Ecto neural progenitor cell (in vitro differentiated cells): ENCODE measurements at regions not wholly inside any gene's neighbourhood (a gene's known extent, or its start where the extent isn't known, plus 50 kb on each side); places are given as distances from the start of the nearest gene placed in this dataset.

Source experiments
- DNase-seq: peaks from one replicate; pipeline ENCODE4 v3.0.0-alpha.2; 2018; ENCODE audit warnings: low spot score

DNA sequence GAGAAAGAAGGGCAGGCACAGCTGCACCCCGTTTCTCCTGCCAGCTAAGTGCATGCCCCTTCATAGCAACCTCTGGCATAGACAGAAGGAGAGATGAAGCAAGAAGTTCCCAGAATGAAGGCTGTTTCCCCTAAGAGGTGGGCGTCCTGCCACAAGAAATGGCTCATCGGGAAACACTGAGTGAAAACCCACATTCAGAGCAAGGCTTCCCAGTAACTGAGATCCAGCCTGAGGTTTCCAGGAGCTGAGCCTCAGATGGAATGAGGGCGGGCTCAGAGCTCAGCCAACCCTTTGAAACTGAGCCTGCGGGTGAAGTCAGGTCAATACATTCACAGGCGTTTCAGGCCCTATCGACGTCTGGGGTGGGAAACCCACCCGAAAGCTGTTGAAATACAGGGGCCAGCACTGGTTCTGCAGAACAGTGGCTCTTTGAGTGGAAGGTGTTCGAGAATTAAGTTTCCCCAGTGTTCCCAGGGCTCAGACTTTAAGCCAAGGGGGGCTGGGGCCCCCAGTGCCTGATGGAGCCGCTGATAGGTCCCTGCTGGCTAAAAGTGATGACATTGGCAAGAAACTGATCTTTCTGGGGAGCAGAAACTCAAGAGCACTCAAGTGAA is 510.2 kb downstream of the RPS24 start:
- peak; percentile 75 for DNase-seq

DNA sequence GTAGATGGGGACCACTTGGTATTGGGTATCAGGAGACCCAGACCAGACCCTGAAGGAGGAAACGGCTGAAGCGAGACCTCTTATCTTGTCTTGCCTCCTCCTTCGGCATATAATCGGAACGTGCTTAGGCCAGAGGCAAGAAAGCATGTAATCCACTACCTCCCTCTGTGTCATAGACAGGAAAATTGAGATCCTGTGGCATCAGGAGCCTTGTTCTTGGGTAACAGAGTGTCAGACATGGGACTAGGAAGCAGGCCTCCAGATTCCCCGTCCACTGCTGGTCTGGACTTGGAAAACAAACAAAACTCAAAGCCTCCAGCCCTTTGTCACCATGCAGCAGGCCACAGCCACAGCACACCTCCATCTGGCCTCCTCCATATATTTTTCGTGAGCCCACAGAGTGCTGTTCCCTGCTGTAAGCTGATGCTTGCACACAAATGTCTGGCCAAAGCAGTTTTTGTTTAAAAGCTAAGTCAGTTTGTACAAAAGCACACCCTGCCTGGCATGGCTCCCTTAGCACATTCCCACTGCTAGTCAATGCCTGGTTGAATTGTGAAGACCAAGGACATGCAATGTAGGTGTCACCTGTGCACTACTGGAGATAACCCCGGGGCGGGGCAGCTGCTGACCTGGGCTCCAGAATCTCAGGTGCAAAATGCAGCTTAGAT is 510.9 kb downstream of the RPS24 start:
- DNase-seq, result no peak

DNA sequence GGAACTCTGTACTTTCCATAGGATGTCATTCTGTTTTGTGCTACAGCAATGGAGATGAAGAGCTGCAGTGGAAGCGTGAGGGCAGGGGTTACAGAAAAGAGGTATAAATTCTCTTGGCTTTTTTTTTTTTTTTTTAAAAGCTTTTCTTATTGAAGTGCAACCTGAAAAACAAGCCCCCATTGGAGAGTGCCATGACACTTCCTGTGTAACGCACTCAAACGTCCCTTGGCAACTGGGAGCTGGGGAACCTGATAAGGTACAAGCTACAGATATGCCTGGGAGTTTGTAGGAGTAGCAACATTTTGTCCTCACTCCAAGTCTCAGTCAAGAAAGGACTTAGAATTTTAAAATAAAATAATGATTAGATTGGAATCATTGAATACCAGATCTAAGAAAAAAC is 512.1 kb downstream of the RPS24 start:
- no peak for DNase-seq

DNA sequence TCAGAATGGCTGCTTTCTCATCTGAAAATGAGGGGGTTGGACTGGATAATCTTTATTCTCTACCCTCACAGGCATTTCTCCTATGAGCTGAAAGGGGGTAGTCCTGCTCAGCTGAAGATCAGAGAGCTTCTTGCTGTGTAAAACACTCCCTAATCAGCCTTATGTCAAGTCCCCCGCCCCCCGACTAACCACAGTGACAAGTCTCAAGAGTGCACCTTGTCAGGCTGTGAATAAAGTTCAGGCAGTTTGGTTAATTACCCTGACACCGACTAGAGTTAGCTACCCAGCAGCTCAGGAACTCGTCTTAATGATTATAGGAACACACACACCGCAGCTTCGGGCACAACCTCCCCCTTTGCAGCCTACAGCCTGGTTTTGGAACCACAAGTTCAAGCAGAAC is 513.7 kb downstream of the RPS24 start:
- no peak for DNase-seq

DNA sequence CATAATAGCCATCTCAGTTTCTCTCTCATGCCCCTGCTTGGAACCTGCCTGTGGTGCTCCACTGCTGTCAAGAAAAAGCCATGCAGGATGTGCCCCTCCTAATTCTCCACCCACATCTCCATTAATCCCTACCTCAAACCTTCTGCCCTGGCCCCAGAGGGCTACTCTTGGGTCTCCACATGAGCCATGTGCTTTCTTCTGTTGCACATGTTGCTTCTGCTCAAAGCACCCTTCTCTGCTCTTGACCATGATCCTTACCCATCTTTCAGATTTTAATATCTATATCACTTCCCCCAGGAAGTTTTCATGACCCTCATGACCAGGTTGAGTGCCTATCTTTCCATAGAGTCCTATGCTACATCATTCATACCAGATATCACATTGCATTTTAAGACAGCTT is 514.2 kb downstream of the RPS24 start:
- no peak for DNase-seq

DNA sequence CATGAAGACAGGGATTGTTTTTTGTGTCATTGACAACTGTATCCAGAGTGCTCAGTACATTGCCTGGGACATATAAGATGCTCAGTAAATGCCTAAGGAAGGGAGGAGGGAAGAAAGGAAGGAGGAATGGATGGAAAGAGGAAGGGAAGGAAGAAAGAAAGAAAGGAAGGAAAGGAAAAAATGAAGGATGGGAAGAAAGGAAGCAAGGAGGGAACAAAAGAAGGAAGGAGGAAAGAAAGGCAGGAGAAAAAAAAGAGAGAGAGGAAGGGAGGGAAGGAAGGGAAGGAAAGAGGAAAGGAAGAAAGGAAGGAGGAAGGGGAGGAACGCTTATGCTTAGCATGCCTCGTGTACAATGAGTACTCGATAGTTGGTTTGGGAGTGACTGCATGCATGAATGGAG is 514.7 kb downstream of the RPS24 start:
- DNase-seq, result no peak

DNA sequence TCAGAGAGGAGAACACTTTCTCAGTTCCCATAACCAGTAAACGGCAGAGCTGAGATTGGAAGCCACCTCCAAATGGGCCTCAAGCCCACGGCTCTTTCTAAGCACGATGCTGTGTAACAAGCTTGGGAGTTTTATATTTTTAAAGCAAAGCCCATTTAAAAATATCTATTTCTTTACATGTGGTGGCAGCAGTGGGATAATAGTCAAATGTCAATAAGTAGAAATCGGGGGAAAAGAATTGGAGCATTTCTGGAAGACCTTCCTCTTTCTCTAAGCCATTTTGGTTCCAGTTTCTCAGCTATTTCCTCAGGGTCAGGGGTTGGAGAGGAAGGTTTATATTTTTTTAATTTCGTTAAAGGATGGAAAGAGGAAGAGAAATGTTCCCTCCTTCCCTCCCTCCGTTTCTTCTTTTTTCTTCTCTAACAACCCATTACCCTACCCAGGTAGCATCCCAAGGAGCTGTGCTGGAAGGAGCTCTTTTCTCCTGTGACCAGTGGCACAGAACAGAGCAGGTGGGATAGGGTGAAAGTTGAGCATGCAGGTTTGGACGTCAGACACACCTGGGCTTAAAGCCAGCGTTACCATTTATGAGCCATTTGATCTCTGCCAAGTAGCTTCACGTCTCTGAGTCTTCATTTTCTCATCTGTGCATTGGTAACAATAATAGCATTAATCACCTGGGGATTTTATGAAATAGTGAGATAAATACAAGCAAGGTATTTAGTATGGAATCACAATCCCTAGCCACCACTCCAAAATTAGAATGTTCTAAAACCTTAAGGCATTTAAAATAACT is 515.7 kb downstream of the RPS24 start:
- no peak for DNase-seq

DNA sequence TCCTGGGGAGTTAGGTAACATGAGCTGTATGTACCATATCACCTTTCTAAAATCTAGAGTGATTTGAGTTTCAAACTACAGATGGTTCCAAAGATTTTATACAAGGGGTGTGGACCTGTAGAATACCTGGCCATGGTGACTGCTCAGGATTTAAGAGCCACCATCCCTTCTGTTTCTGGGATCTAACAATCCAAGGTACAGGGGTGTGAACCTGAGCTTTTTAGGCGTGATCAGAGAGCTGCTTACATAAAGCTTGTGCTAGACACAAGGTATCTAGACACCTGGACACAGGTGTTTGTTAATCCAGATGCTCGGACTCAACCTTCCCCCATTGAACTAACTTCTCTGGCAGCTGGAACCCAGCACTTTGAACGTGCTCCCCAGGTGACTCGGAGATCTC is 516.4 kb downstream of the RPS24 start:
- DNase-seq, result no peak

DNA sequence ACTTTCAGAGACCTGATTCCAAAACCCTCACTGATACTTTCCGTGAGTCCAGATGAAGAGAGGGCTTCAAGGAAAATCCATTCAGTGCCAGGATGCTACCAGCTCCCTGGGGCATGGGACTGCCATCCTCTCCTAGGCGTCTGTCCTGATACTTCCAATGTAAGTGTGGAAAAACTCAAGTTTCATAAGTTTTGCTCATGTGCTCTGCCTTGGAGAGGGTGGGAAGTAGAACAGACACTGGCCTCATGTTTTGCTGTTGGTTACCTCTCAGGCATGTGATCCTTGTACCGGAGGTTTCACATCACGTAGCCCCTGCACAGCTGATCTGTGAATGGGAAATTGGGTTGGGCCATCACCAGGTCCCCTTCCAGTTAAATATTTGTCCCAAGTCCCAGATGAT is 517.1 kb downstream of the RPS24 start:
- DNase-seq, result no peak

DNA sequence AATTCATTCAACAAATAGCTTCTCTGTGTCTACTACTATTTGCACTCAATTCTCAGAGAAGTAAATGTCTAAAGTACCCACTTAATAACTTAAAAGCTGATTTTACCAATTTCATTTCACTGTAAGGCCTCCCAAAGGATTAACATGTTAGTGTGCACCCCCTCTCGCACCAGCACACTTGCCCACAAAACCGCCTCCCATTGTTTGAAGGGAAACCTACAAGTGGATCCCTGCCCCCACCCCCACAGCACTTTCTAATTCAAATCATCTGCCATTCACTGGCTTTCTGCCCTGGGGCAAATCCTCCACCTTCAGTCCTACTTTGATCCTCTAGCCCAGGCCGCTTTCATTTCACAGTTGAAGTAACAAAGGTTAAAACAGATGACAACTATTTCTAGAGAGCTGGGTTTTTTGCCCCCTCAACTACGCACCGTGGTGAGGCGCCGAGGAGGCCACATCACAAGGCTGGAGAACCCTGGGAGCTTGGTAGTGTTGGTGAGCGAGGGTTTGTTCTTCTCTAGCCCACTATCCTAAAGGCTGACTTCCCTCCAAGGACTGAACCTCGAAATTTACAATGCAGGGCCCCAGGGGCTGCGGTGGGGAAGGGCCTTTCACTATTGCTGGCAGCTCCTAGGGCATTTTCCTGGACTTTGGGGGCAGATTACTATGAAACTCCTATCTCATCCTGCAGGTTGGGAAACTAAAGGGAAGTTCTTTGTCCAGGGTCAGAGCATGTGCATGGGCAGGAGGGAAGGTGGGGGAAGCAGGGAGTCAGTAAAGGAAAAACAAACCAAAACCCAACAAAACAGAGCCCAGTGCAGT is 517.4 kb upstream of the ZMIZ1 start:
- peak; percentile 77 for DNase-seq

DNA sequence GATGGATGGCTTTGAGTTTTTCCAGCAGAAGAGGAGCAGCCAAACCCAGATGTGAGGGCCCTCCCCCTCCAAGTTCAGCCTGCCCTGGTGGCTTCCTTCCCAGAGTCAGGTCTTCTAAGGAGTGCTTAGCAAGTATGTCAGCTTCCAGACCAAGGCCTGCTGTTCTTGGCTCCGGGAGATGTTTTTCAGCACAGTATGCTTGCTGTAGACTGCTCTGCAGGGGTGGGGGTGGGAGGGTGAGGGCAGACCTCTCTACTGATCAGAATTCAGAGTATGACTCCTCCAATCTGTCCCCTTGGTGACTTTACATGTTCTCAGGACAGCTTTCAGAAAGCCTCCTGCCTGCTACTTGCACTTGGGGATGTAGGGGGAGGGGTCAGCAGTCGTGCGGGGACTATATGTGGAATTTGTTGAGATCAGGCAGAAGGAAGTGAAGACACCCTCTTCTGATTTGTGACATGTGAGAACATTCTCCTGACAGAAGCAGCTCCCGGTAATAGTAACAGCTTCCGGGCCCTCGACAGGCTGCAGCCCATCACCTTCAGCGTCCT is 516.4 kb upstream of the ZMIZ1 start:
- no peak for DNase-seq

DNA sequence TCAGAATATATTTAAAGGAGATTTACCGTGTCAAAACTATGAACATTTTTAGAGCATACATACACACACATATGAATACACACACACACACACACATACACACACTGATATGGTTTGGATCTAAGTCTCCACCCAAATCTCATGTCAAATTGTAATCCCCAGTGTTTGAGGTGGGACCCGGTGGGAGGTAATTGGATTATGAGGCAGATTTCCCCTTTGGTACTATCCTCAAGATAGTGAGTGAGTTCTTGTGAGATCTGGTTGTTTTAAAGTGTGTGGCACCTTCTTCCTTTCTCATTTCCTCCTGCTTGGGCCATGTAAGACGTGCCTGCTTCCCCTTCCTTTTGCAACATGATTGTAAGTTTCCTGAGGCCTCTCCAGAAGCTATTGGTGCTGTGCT is 515.0 kb upstream of the ZMIZ1 start:
- no peak for DNase-seq

DNA sequence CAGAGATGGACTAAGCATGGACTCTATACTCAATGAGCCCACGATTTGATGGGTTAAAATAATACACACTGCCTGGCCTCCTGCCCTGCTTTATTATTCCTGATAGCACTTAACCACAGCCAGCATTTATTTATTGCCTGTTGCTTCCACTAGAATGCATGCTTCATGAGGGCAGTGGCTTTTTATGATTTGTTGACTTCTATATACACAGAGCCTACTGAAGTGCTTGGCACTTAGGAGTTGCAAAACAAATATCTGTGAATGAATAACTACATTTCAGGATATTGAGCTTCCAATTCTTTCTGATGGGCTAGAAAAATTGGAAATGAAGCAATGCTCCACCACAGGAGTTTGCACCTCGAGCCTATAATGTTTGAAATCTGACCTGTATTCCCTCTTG is 513.6 kb upstream of the ZMIZ1 start:
- no peak for DNase-seq

DNA sequence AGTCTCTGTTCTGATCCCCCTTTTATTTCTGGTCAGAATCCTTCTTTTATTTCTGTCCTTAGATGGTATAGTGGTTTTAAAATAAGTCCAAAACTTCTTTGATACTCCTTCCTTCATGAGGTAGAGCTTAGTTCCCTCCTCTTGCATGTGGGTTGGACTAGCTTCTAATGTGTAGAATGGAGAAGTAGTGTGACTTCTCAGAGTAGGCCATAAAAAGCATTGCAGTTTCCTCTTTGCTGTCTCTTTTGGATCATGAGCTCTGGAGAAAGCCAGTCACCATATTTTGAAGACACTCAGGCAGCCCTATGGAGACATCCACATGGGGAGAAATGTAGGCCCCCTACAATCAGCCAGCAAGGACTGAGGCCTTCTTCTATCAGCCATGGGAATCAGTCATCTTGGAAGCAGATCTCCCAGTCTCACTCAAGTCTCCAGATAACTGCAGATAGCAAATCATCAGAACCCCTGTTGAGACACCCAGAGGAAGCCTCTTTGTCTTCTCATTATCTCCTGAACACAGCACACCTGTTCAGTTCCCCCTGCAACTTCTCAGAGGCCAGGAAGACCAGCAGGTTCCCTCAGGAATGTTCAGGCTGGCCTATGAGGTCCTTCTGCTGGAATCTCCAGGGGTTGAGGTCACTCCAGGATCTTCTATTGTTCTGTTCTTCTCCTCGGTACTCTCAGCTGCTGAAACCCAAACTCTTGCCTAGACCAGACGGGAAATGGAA is 511.9 kb upstream of the ZMIZ1 start:
- DNase-seq, result no peak

DNA sequence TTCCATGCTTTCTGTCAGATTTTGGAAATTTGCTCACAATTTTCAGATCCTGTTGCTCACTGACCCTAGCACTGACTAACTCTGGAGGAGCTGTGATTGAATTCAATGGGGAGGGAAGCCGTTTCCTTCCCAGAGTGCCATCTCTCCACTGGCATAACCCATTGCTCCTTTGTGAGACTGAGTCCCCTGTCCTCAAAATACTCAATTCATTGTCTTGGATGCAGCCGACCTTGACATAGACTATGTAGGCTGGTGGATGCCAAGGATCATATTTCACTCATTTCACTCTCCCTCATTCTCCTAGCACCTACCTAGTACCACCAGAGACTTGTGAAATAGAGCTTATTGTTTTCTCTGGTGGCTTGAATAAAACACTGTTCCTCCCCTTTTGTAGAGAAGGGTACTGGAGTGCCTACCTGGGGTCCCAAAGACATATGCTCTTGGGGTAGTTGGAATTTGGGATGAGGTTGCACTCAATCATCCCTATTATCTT is 511.3 kb upstream of the ZMIZ1 start:
- no peak for DNase-seq

DNA sequence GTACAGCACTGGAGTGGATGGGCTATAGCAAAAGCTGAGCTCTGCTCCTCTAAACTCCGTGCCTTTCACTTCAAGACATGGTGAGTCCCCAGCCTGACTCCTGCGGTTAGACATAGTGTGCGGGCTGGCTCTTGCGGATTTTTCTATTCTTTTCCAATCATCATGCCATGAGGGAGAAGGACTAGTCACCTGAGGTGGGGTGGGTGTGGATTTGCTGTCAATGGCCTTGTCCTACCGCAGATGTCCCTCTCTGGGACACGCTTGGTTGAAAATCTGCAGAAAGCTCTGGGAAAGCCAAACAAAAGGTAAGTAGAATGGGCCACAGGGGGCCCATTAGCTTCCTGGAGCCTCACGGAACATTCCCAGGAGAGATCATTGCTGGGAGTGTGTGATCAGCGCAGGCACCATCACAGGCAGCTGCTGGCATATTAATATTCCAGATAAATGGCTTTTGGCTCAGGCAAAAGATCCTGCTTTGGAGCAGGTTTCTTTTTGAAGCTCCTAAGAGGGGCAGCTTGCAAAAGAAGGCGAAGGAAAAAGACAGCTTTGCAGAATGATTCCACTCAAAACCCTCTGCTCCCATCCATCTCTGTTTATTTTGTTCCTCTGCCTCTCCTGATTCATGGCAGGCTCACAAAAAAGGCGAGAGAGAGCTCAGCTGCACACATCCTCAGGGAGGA is 509.0 kb upstream of the ZMIZ1 start:
- DNase-seq, result no peak

DNA sequence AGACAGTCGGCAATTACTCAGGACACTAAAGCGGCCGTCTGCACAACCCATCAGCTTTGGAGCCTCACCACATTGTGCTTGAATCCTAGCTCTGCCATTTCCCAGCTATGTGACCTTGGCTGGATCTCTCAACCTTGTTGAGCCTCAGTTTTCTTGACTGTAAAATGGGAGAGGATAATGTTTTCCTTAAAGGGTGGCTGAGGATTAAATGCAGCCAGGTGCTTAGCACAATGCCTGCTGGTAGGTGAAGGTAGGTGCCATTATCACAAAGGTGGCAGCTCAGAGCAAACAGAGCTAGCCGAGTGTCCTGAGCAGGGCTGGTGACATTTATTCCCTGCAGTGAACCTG is 508.5 kb upstream of the ZMIZ1 start:
- DNase-seq, result no peak

DNA sequence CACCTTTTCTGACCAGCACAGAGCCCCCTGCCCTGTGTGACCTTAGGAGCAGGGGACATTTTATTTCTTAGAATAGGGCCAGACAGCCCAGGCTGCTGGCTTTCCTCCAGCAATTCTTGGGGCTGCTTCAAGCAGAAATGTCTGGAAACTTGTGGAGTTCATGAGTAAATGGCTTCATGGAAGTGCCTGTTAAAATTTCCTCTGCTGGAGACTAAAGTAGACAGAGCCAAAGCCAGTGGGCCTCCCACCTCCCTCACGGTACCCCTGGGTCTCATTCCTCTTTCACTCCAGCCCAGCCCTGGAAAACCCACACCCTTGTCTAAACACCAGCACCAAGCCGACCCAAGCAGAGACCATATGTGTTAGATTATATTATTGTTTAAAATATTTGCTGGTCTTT is 505.5 kb upstream of the ZMIZ1 start:
- no peak for DNase-seq

DNA sequence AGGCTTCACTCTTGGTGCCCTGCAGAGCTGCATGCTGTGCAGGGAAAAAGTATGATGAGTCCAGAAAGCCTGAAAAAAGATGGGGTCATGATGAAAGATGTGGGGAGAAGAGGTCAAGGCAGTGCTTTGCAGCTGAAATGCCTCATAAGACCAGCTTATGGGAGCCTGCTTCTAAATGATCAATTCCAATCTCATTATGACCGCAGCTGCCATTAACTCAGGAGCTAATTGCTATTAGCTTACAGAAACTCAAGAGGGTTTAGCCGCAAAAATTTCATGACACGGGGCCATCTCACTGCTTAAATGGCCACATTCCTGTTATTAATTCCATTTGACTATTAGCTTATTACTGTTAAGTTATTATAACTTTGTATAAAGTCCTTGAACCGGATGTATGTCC is 502.9 kb upstream of the ZMIZ1 start:
- no peak for DNase-seq

DNA sequence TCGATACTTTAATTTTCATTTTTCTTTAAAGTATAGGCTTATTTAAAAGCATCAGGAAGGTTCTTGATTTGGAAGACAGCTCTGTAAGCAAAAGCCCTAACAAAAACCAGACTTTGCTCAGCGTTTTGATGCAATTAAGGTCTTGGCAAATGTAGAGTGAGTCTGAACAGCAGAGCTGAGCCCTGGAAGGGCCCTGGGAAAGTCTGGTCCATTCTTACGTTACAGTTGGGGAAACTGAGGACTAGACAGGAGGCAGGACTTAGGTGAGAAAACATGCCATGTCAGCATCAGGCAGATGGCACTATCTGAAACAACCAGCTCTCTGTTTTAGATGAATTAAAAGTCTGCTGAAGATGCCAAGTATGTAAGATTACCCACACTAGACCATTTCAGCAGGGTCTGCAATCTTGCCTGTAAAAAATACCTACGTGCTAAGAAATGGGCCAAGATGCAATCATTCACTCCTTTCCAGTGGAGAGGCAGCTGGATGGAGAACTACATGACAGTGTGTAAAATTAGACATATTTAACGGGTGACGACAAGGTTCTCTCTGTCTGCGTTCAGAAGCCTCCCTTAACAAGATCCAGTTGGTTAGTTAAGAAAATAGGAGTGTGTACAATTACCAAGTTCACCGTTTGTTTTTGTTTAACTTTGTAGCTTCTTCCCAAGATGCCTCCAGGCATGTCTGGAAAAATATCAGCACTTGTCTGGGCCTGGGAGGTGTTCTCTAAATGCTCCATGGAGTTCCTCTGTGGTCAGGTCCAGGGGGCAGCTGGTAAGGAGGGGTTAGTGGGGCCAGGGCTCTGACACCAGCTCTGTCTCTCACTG is 502.3 kb upstream of the ZMIZ1 start:
- no peak for DNase-seq
